ENCODE measurements at regions not wholly inside any gene's neighbourhood (a gene's known extent, or its start where the extent isn't known, plus 50 kb on each side); places are given as distances from the start of the nearest gene placed in this dataset.

- no peak for TF ChIP-seq CHD1 (IDR thresholded peaks at IDR 0.05; ENCODE audit: low read depth, low read length)
Observed at GRCh38 chr4:113828702-113829101, 67.2 kb upstream of the CAMK2D start (continued).

DNA sequence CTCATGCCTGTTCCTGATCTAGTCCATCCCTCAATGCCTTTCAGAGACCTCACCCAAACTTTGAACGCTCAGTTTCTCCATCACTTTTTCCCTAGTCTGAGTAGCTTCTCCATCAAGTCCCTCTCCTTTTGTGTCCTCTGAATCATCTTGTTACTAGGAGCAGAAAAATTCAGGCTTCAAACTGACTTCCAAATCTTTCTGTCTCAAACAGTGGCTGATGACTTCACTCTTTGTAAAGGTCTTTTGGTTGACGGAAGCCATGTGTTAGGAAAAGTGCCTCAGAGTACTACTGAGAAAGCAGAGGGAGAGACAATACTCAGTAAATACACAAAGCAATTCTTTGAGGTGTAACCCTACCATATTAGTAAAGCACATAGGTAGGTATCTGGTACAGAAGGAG is 65.7 kb upstream of the CAMK2D start:
- SMC1A ChIA-PET (ENCODE audit: uncharacterized antibody, unreplicated experiment), result interaction anchor here (1.1 to 3.9 kb wide), 5 partner anchors 9 to 287 kb away, joined by 3 to 150 read pairs (median 4); no protein-coding TSS in a partner anchor

More for the DNA sequence above, 65.7 kb upstream of the CAMK2D start:
- H3K27ac ChIP-seq (ENCODE audit: control insufficient read depth, insufficient read depth), result no peak overlapping the region
- no peaks in the 10 kb centered on the region; the same call in 1 of the 3 replicates for H3K9me3 ChIP-seq (replicated peaks; ENCODE audit: control insufficient read depth, insufficient read depth, low read length)
- in situ Hi-C loops (cut with MboI) (no loop called here), intact Hi-C loops (cut with micrococcal nuclease; ENCODE audit: unreplicated experiment) (no loop called here)
- no peaks in the 10 kb centered on the region for H3K27me3 ChIP-seq (replicated peaks in 1 of 2; ENCODE audit: control insufficient read depth in 2 of 2, insufficient read depth in 2 of 2, low read length in 1 of 2)
- DNase-seq (ENCODE audit: low read depth, low spot score), result no peak
- BruUV-seq (replicated peaks), result no TSS peak
- no peak for FAIRE-seq
- H3K4me2 ChIP-seq (ENCODE audit: control insufficient read depth, insufficient read depth), result no peak overlapping the region
- ChIA-PET CTCF (interaction anchor here (1.1 to 4.5 kb wide), 2 partner anchors 11 to 199 kb away, joined by 3 to 54 read pairs; no protein-coding TSS in a partner anchor), POLR2A (interaction anchor here (3.8 kb wide), 1 partner anchor 10 kb away, joined by 36 read pairs; no protein-coding TSS in a partner anchor), RAD21 (ENCODE audit: unreplicated experiment) (interaction anchor here (0.9 to 3.9 kb wide), 3 partner anchors 11 to 94 kb away, joined by 3 to 84 read pairs (median 6); no protein-coding TSS in a partner anchor)
- peaks cover 33% of the 10 kb centered on the region for H3K4me1 ChIP-seq (ENCODE audit: control insufficient read depth, insufficient read depth, low read length)
- no peak overlapping the region for H2AFZ ChIP-seq (ENCODE audit: control insufficient read depth, low read depth, low read length)
- H3K4me3 ChIP-seq, result no peak overlapping the region
- H3K79me2 ChIP-seq (ENCODE audit: control insufficient read depth, insufficient read depth, low read length), result no peaks in the 10 kb centered on the region
- no peak for ATAC-seq
- no peak for TF ChIP-seq SMAD1 (IDR thresholded peaks at IDR 0.05; ENCODE audit: low read depth, partially characterized antibody)
- TF ChIP-seq SRF (IDR thresholded peaks at IDR 0.05; ENCODE audit: low read depth in 2 of 2, low read length in 2 of 2), result no peak
- TF ChIP-seq PRDM15 (CRISPR knock-in tag; IDR thresholded peaks at IDR 0.05), result no peak
- no peak for TF ChIP-seq STAT1 (conservative IDR thresholded peaks at IDR 0.05)
- no peak for TF ChIP-seq FOXM1 (IDR thresholded peaks at IDR 0.05; ENCODE audit: low read depth, low read length)
- TF ChIP-seq ASH2L (IDR thresholded peaks at IDR 0.05; ENCODE audit: borderline replicate concordance, low read depth), result no peak
- TF ChIP-seq CHD4 (IDR thresholded peaks at IDR 0.05), result no peak
- no peak for TF ChIP-seq SIN3A (IDR thresholded peaks at IDR 0.05; ENCODE audit: low read depth, low read length)
- no peak for TF ChIP-seq MEF2B (IDR thresholded peaks at IDR 0.05; ENCODE audit: partially characterized antibody, poor library complexity, severe bottlenecking)
- no peak for TF ChIP-seq ESRRA (IDR thresholded peaks at IDR 0.05; ENCODE audit: low read length)
- TF ChIP-seq RAD21 (IDR thresholded peaks at IDR 0.05; ENCODE audit: insufficient read depth, low read depth, low read length), result no peak
- TF ChIP-seq ZNF207 (IDR thresholded peaks at IDR 0.05; ENCODE audit: borderline replicate concordance), result no peak
- TF ChIP-seq NFYB (IDR thresholded peaks at IDR 0.05; ENCODE audit: insufficient read depth, low read depth, low read length), result no peak
- no peak for TF ChIP-seq RELA (IDR thresholded peaks at IDR 0.05; ENCODE audit: borderline replicate concordance, partially characterized antibody)
- no peak for TF ChIP-seq CREB1 (IDR thresholded peaks at IDR 0.05; ENCODE audit: low read depth)
- no peak for TF ChIP-seq MXI1 (IDR thresholded peaks at IDR 0.05; ENCODE audit: low read depth, low read length)
- no peak for TF ChIP-seq ZNF274 (IDR thresholded peaks at IDR 0.05; ENCODE audit: insufficient read depth, insufficient read length)
- no peak for TF ChIP-seq RCOR1 (conservative IDR thresholded peaks at IDR 0.05; ENCODE audit: low read depth, low read length)
- WGBS (ENCODE audit: insufficient coverage, insufficient replicate concordance, low lambda C conversion rate, missing lambda C conversion rate), result 64% methylated on average over 2 of the region's 2 CpGs
- H3K36me3 ChIP-seq (ENCODE audit: control insufficient read depth in 2 of 2, insufficient read depth in 2 of 2, low read length in 1 of 2), result no peaks in the 10 kb centered on the region
- no peaks in the 10 kb centered on the region for H4K20me1 ChIP-seq (ENCODE audit: control insufficient read depth, insufficient read depth)
- H3K9ac ChIP-seq (ENCODE audit: control insufficient read depth, insufficient read depth, low read length), result no peak overlapping the region
